ENCODE measurements at regions not wholly inside any gene's neighbourhood (a gene's known extent, or its start where the extent isn't known, plus 50 kb on each side); places are given as distances from the start of the nearest gene placed in this dataset.

DNA sequence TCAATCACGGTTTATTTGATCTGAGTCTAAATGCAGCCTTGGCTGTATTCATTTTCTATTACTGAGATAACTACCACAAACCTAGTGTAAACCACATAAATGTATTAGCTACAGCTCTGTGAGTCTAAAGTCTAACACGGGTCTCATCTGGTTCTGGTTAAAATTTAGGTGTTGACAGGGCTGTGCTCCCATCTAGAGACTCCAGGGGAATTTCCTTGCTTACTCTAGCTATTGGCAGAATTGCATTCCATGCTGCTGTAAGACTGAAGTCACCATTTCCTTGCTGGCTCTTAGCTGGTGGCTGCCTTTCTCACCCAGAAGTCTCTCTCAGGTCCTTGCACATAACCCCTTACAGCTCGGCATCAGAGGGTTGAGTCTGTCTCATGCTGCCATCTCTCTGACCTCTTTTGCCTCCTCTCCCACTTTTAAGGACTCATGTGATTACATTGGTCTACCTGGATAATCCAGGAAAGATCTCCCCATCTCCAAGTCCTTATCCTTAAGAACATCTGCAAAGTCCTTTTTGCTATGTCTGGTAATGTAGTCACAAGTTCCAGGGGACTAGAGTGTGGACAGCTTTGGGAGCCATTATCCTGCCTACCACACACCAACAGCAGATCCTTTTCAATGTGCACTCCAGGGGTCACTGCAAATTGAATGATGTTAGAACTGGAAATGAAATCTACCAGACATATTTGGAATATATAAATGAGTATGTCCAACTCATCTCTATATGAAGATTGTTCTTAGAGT is 207.0 kb upstream of the AGAP1 start:
- TF ChIP-seq POLR2A (IDR thresholded peaks at IDR 0.05) (no peak), EP300 (IDR thresholded peaks at IDR 0.05) (no peak)
- TF ChIP-seq, protein P1, sequence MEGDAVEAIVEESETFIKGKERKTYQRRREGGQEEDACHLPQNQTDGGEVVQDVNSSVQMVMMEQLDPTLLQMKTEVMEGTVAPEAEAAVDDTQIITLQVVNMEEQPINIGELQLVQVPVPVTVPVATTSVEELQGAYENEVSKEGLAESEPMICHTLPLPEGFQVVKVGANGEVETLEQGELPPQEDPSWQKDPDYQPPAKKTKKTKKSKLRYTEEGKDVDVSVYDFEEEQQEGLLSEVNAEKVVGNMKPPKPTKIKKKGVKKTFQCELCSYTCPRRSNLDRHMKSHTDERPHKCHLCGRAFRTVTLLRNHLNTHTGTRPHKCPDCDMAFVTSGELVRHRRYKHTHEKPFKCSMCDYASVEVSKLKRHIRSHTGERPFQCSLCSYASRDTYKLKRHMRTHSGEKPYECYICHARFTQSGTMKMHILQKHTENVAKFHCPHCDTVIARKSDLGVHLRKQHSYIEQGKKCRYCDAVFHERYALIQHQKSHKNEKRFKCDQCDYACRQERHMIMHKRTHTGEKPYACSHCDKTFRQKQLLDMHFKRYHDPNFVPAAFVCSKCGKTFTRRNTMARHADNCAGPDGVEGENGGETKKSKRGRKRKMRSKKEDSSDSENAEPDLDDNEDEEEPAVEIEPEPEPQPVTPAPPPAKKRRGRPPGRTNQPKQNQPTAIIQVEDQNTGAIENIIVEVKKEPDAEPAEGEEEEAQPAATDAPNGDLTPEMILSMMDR (IDR thresholded peaks at IDR 0.05): no peak

All from sigmoid colon (tissue), 4 donors.